ENCODE measurements at regions not wholly inside any gene's neighbourhood (a gene's known extent, or its start where the extent isn't known, plus 50 kb on each side); places are given as distances from the start of the nearest gene placed in this dataset.

DNA sequence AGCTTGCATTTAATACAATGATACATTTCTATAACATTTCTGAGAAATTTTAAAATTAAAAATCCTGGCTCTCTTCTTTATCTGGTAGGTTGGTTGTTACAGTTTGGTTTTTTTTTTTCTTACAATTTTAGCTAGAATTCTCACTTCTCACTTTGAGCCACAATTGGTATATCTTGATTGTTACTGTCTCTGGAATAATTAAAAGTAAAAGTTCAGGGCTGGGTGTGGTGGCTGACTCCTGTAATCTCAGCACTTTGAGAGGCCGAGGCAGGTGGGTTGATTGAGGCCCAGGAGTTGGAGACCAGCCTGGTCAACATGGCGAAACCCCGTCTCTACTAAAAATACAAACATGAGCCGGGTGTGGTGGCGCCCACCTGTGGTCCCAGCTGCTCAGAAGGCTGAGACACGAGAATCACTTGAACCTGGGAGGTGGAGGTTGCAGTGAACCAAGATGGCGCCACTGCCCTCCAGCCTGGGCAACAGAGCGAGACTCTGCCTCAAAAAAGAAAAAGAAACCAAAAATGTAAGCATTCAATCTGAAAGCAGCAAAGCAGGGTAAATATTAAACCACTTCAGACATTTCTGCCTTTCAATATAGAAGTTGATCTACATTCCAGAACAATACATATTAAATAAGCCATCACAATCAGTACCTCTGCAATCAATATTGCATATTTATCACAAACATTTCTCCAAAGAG, 88.6 kb upstream of the PFKP start:
- peaks cover 44% of the 10 kb centered on the region for H3K4me1 Mint-ChIP-seq (ENCODE audit: unreplicated experiment)
- no peaks in the 10 kb centered on the region for H3K27me3 Mint-ChIP-seq (ENCODE audit: unreplicated experiment)
- H3K9me3 Mint-ChIP-seq (ENCODE audit: unreplicated experiment) = no peaks in the 10 kb centered on the region
- TF ChIP-seq, protein P1, sequence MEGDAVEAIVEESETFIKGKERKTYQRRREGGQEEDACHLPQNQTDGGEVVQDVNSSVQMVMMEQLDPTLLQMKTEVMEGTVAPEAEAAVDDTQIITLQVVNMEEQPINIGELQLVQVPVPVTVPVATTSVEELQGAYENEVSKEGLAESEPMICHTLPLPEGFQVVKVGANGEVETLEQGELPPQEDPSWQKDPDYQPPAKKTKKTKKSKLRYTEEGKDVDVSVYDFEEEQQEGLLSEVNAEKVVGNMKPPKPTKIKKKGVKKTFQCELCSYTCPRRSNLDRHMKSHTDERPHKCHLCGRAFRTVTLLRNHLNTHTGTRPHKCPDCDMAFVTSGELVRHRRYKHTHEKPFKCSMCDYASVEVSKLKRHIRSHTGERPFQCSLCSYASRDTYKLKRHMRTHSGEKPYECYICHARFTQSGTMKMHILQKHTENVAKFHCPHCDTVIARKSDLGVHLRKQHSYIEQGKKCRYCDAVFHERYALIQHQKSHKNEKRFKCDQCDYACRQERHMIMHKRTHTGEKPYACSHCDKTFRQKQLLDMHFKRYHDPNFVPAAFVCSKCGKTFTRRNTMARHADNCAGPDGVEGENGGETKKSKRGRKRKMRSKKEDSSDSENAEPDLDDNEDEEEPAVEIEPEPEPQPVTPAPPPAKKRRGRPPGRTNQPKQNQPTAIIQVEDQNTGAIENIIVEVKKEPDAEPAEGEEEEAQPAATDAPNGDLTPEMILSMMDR (IDR thresholded peaks at IDR 0.05) = no peak
- H3K4me3 Mint-ChIP-seq (ENCODE audit: unreplicated experiment) = no peak overlapping the region
- peak overlapping the region; percentile 92 for H3K27ac Mint-ChIP-seq (ENCODE audit: unreplicated experiment)
- no peaks in the 10 kb centered on the region for H3K36me3 Mint-ChIP-seq (ENCODE audit: unreplicated experiment)
- DNase-seq (ENCODE audit: extremely low spot score, unreplicated experiment) = peak; percentile 23

DNA sequence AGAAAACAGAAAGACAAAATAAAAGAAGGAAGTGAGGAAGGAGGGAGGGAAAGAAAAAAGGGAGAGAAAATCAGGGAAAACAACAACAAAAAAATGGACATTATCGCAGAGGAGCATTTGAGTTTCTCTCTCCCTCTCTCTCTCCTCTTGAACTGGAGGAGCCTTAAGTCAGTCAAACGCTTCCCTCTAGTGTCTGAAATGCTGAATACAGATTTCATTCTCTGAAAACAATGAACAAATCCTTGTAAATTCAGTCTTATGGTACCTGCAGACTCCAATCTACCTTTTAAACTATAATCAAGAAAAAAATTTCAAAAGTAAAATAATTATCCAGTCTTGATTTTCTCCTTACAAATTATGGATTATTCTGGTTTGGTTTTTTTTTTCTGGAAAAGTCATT, 89.2 kb upstream of the PFKP start:
- peaks cover 44% of the 10 kb centered on the region for H3K4me1 Mint-ChIP-seq (ENCODE audit: unreplicated experiment)
- DNase-seq (ENCODE audit: extremely low spot score, unreplicated experiment) = no peak
- TF ChIP-seq, protein P1 (IDR thresholded peaks at IDR 0.05) = peak; percentile 83
- no peaks in the 10 kb centered on the region for H3K36me3 Mint-ChIP-seq (ENCODE audit: unreplicated experiment)
- no peaks in the 10 kb centered on the region for H3K27me3 Mint-ChIP-seq (ENCODE audit: unreplicated experiment)
- no peak overlapping the region for H3K4me3 Mint-ChIP-seq (ENCODE audit: unreplicated experiment)
- H3K9me3 Mint-ChIP-seq (ENCODE audit: unreplicated experiment) = no peaks in the 10 kb centered on the region
- H3K27ac Mint-ChIP-seq (ENCODE audit: unreplicated experiment) = peak overlapping the region; percentile 41

DNA sequence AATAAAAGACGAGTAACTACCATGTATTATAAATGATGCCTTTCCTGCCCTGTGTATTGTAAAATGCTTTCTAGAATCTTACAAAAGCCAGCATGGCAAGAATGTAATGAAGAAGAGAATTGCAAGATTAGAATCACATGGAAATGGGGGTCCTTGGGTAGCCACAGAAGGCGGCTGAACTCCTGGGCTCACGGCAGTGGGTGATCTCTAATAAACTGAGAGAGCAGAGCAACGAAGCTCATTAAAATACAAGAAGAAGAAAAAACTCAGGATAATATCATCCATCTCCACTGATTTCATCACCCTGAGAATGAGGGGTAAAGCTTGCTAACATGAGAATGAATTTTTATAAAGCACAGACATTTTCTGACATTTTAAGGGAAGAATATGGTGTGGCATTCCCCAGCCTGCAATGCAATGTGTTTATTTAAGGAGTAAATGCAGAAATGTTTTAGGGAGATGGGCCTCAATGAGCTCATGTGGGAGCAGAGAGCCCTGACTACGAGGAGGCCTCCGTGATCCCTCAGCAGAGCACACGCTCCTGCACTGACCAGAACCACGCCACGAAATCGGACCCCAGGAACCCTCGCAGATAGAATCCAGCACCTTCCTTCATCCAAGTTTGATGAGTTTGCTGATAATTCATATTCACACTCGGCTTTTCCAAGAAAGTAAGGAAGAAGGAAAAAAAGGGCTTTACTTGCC, 92.7 kb upstream of the PFKP start:
- Mint-ChIP-seq H3K27ac (ENCODE audit: unreplicated experiment) (no peak overlapping the region), H3K4me3 (ENCODE audit: unreplicated experiment) (no peak overlapping the region), H3K36me3 (ENCODE audit: unreplicated experiment) (no peaks in the 10 kb centered on the region), H3K27me3 (ENCODE audit: unreplicated experiment) (no peaks in the 10 kb centered on the region), H3K4me1 (ENCODE audit: unreplicated experiment) (peaks cover 34% of the 10 kb centered on the region), H3K9me3 (ENCODE audit: unreplicated experiment) (no peaks in the 10 kb centered on the region)
- TF ChIP-seq, protein P1 (IDR thresholded peaks at IDR 0.05) = no peak
- no peak for DNase-seq (ENCODE audit: extremely low spot score, unreplicated experiment)

DNA sequence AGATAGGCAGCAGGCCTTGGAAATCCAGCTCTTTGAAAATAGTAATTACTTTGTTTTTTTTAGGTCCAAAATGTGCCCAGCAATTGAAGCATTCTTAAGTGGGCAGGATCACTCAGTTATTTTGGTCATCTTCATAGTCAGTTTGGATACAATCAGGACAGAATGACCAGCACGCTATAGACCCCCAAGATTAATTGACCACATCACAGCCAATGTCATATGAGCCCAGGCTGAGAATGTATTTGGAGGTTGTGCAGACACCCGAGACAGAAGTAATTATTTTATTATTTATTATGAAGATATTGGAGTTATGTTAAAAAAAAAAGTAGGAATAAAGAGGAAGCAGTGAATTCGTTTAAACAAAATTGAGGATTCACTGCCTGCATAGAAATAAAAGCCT, 93.3 kb upstream of the PFKP start:
- Mint-ChIP-seq H3K9me3 (ENCODE audit: unreplicated experiment) (no peaks in the 10 kb centered on the region), H3K36me3 (ENCODE audit: unreplicated experiment) (no peaks in the 10 kb centered on the region), H3K27ac (ENCODE audit: unreplicated experiment) (no peak overlapping the region), H3K4me1 (ENCODE audit: unreplicated experiment) (peaks cover 29% of the 10 kb centered on the region), H3K27me3 (ENCODE audit: unreplicated experiment) (no peaks in the 10 kb centered on the region), H3K4me3 (ENCODE audit: unreplicated experiment) (no peak overlapping the region)
- no peak for DNase-seq (ENCODE audit: extremely low spot score, unreplicated experiment)
- TF ChIP-seq, protein P1 (IDR thresholded peaks at IDR 0.05) = no peak

DNA sequence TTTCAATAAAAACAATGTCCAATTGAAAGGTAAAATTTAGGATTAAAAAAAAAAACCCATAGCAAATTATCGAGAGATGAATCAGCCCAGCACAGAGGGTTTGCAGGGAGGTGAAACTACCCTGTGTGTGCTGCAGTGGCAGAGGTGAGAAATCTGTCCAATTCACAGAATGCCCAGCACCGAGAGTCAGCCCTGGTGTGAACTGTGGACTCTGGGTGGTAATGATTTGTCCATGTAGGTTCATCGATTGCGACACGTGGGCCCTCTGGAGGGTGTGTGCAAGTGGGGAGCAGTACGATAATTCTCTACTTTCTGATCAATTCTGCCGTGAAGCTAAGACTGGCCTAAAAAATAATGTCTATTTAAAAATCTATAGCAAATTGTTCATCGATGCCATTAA, 94.5 kb upstream of the PFKP start:
- TF ChIP-seq, protein P1 (IDR thresholded peaks at IDR 0.05) = no peak
- H3K27ac Mint-ChIP-seq (ENCODE audit: unreplicated experiment) = no peak overlapping the region
- no peaks in the 10 kb centered on the region for H3K27me3 Mint-ChIP-seq (ENCODE audit: unreplicated experiment)
- no peaks in the 10 kb centered on the region for H3K36me3 Mint-ChIP-seq (ENCODE audit: unreplicated experiment)
- H3K4me3 Mint-ChIP-seq (ENCODE audit: unreplicated experiment) = no peak overlapping the region
- no peak for DNase-seq (ENCODE audit: extremely low spot score, unreplicated experiment)
- H3K4me1 Mint-ChIP-seq (ENCODE audit: unreplicated experiment) = peaks cover 16% of the 10 kb centered on the region
- H3K9me3 Mint-ChIP-seq (ENCODE audit: unreplicated experiment) = no peaks in the 10 kb centered on the region
